ENCODE measurements at regions not wholly inside any gene's neighbourhood (a gene's known extent, or its start where the extent isn't known, plus 50 kb on each side); places are given as distances from the start of the nearest gene placed in this dataset.

- TF ChIP-seq CTCF (IDR thresholded peaks at IDR 0.05) (no peak), POLR2A (IDR thresholded peaks at IDR 0.05) (no peak)
These were observed 56.3 kb upstream of the PRDM9 start for GRCh38 chr5:23451156-23451555.

All from prostate gland (tissue), 2 donors.